WTC11 (cell line): ENCODE measurements at regions not wholly inside any gene's neighbourhood (a gene's known extent, or its start where the extent isn't known, plus 50 kb on each side); places are given as distances from the start of the nearest gene placed in this dataset.
"Not testable (repeated sequence)": the region's sequence is repeated elsewhere in the genome, so short reads cannot be mapped to it uniquely, and the experiment has no call there.

Experiments
- ATAC-seq: fragments of 200-7000 bp; cut with Tn5 transposase; 2 replicates; pipeline ENCODE4 v1.10.0; 2021; ENCODE audit warnings: mild to moderate bottlenecking, moderate library complexity
- CTCF ChIA-PET: fragments of 300-600 bp; sonication (Branson Sonifier 250); formaldehyde crosslinking; loops from one replicate; lab custom pipeline; 2021; ENCODE audit warnings: antibody characterized with exemption; lab: Charles Lee
- POLR2A ChIA-PET: fragments of 350-600 bp; sonication (Branson Sonifier 250); formaldehyde crosslinking; loops from one replicate; lab custom pipeline; 2021; ENCODE audit warnings: antibody characterized with exemption; lab: Charles Lee
- DNase-seq: peaks from one replicate; pipeline ENCODE4 v3.0.0; 2021; ENCODE audit warnings: low spot score
- H3K27ac Mint-ChIP-seq: 2 replicates; pipeline ENCODE4 v1.8.0; 2021; ENCODE audit warnings: mixed read lengths
- H3K27me3 Mint-ChIP-seq: 2 replicates; pipeline ENCODE4 v1.8.0; 2021; ENCODE audit warnings: low read depth, mild to moderate bottlenecking, moderate library complexity, mixed read lengths
- H3K36me3 Mint-ChIP-seq: 2 replicates; pipeline ENCODE4 v1.8.0; 2021; ENCODE audit warnings: mixed read lengths
- H3K4me1 Mint-ChIP-seq: 2 replicates; pipeline ENCODE4 v1.8.0; 2022; ENCODE audit warnings: mixed read lengths
- H3K4me3 Mint-ChIP-seq: 2 replicates; pipeline ENCODE4 v1.8.0; 2021; ENCODE audit warnings: mild to moderate bottlenecking, moderate library complexity, mixed read lengths
- H3K9me3 Mint-ChIP-seq: 2 replicates; pipeline ENCODE4 v1.8.0; 2021; ENCODE audit warnings: mixed read lengths
- FOXK1 ChIP-seq: sonication (generic); formaldehyde crosslinking; IDR thresholded peaks from 2 replicates; pipeline ENCODE4 v1.8.0; 2022; ENCODE audit warnings: mild to moderate bottlenecking, moderate library complexity, missing genetic modification reagents
- GTF2I ChIP-seq: fragments of 250-450 bp; sonication (Bioruptor Pico); conservative IDR thresholded peaks from 2 replicates; pipeline ENCODE4 v1.4.0; 2021; ENCODE audit warnings: mild to moderate bottlenecking
- JAZF1 ChIP-seq: fragments of 250-450 bp; sonication (Bioruptor Pico); IDR thresholded peaks from 2 replicates; pipeline ENCODE4 v1.9.0; 2021; ENCODE audit warnings: moderate library complexity, mild to moderate bottlenecking, inconsistent platforms
- NFE2L1 ChIP-seq: sonication (generic); formaldehyde crosslinking; IDR thresholded peaks from 2 replicates; pipeline ENCODE4 v1.8.1; 2023; ENCODE audit warnings: missing genetic modification reagents
- NR2C2 ChIP-seq: sonication (generic); formaldehyde crosslinking; IDR thresholded peaks from 2 replicates; pipeline ENCODE4 v1.8.0; 2022; ENCODE audit warnings: mild to moderate bottlenecking, missing genetic modification reagents
- PRRX2 ChIP-seq: fragments of 250-450 bp; sonication (Bioruptor Pico); IDR thresholded peaks from 2 replicates; pipeline ENCODE4 v1.8.0; 2021; ENCODE audit warnings: mild to moderate bottlenecking
- TEAD1 ChIP-seq: sonication (generic); formaldehyde crosslinking; IDR thresholded peaks from 2 replicates; pipeline ENCODE4 v1.8.0; 2022; ENCODE audit warnings: mild to moderate bottlenecking, missing genetic modification reagents
- ZBTB21 ChIP-seq: sonication (generic); formaldehyde crosslinking; IDR thresholded peaks from 2 replicates; pipeline ENCODE4 v1.8.1; 2023; ENCODE audit warnings: mild to moderate bottlenecking, missing genetic modification reagents, borderline replicate concordance
- ZNF396 ChIP-seq: fragments of 250-450 bp; sonication (Bioruptor Pico); IDR thresholded peaks from 2 replicates; pipeline ENCODE4 v1.8.0; 2021; ENCODE audit warnings: mild to moderate bottlenecking, moderate library complexity, borderline replicate concordance
- ZNF416 ChIP-seq: fragments of 250-450 bp; sonication (Bioruptor Pico); IDR thresholded peaks from 2 replicates; pipeline ENCODE4 v1.9.0; 2021; ENCODE audit warnings: mild to moderate bottlenecking, inconsistent platforms
- TF ChIP-seq, protein P1 (sequence below): fragments of 250-450 bp; sonication (Bioruptor Pico); conservative IDR thresholded peaks from 2 replicates; pipeline ENCODE4 v1.9.0; 2021; ENCODE audit warnings: mild to moderate bottlenecking
- TF ChIP-seq, protein P2 (sequence below): sonication (generic); formaldehyde crosslinking; IDR thresholded peaks from 2 replicates; pipeline ENCODE4 v1.8.1; 2023; ENCODE audit warnings: mild to moderate bottlenecking, missing genetic modification reagents, borderline replicate concordance
- TF ChIP-seq, protein P3 (sequence below): fragments of 250-450 bp; sonication (Bioruptor Pico); IDR thresholded peaks from 2 replicates; pipeline ENCODE4 v1.9.0; 2021; ENCODE audit warnings: mild to moderate bottlenecking, borderline replicate concordance
- TF ChIP-seq, protein P4 (sequence below): fragments of 250-450 bp; sonication (Bioruptor Pico); IDR thresholded peaks from 2 replicates; pipeline ENCODE4 v1.9.0; 2021; ENCODE audit warnings: mild to moderate bottlenecking
- TF ChIP-seq, protein P5 (sequence below): sonication (generic); formaldehyde crosslinking; IDR thresholded peaks from 2 replicates; pipeline ENCODE4 v1.8.1; 2022; ENCODE audit warnings: mild to moderate bottlenecking, missing genetic modification reagents, moderate library complexity, borderline replicate concordance
- TF ChIP-seq, protein P6 (sequence below): sonication (generic); formaldehyde crosslinking; IDR thresholded peaks from 2 replicates; pipeline ENCODE4 v1.8.0; 2022; ENCODE audit warnings: mild to moderate bottlenecking, missing genetic modification reagents
- TF ChIP-seq, protein P7 (sequence below): fragments of 250-450 bp; sonication (Bioruptor Pico); IDR thresholded peaks from 2 replicates; pipeline ENCODE4 v1.9.0; 2021; ENCODE audit warnings: moderate library complexity, mild to moderate bottlenecking, inconsistent platforms, borderline replicate concordance

DNA sequence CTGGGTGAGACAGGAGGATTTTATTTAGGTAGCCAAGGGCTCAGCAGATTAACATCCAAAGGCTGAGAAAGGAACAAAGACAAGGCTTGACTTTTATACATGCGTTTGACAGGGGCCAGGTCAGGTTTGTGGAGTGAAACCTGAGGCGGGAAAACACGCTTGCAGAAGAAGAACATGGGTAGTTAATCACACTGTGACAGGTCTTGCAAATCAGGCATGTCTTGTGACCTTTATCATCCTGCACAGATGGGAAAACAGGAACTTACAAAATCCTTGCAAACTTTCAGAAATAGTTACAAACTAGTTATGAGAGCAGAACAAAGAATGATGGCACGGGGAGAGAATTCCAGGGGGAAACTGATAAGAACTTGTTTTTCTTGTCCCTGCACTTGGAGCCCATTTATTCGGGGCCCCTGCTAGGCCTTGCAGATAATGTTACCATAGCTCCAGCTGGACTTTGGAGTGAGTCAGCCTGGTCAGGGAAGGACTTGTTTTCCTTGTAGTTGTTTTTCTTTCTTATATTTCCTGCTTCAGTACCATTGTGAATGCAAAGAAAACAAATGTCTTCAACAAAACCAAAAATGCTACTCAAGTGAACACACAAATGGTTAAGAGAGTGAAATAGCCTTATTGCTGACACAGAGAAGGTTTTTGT is 965.9 kb upstream of the ROBO1 start:
- no peaks in the 10 kb centered on the region for H3K27me3 Mint-ChIP-seq
- DNase-seq: no peak
- no peak for TF ChIP-seq NR2C2
- TF ChIP-seq, protein P1, sequence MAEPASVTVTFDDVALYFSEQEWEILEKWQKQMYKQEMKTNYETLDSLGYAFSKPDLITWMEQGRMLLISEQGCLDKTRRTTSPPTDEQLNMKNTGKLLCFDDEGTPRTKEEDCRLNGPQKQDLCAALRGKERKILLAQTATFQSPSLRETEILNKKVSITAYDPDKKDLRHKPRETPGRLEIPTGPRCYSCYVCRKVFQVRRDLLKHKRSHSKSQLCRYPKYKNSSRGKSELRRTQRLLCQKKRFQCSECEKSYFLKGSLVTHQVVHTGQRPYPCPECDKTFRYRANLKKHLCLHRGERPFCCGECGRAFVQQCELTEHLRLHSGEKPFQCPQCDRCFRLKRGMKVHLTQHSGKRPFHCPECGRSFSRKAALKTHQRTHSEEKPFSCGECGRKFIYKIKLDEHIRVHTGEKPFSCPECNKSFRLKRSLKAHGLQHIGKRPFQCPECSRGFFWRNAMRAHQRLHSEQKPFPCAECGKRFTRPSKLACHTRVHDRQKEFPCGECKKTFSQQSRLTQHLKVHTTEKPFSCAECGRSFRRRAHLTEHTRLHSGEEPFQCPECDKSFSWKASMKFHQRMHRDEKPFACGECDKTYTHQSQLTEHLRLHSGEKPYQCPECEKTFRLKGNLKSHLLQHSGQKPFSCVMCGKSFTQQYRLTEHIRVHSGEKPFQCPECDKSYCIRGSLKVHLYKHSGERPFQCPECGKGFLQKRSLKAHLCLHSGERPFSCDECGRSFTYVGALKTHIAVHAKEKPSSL (CRISPR knock-in tag): no peak
- no peak for TF ChIP-seq PRRX2 (CRISPR knock-in tag)
- TF ChIP-seq NFE2L1 (CRISPR knock-in tag): no peak
- no peak for TF ChIP-seq TEAD1 (CRISPR knock-in tag)
- TF ChIP-seq ZBTB21 (CRISPR knock-in tag): no peak
- no peak for TF ChIP-seq FOXK1 (CRISPR knock-in tag)
- TF ChIP-seq ZNF416 (CRISPR knock-in tag): no peak
- TF ChIP-seq, protein P2, sequence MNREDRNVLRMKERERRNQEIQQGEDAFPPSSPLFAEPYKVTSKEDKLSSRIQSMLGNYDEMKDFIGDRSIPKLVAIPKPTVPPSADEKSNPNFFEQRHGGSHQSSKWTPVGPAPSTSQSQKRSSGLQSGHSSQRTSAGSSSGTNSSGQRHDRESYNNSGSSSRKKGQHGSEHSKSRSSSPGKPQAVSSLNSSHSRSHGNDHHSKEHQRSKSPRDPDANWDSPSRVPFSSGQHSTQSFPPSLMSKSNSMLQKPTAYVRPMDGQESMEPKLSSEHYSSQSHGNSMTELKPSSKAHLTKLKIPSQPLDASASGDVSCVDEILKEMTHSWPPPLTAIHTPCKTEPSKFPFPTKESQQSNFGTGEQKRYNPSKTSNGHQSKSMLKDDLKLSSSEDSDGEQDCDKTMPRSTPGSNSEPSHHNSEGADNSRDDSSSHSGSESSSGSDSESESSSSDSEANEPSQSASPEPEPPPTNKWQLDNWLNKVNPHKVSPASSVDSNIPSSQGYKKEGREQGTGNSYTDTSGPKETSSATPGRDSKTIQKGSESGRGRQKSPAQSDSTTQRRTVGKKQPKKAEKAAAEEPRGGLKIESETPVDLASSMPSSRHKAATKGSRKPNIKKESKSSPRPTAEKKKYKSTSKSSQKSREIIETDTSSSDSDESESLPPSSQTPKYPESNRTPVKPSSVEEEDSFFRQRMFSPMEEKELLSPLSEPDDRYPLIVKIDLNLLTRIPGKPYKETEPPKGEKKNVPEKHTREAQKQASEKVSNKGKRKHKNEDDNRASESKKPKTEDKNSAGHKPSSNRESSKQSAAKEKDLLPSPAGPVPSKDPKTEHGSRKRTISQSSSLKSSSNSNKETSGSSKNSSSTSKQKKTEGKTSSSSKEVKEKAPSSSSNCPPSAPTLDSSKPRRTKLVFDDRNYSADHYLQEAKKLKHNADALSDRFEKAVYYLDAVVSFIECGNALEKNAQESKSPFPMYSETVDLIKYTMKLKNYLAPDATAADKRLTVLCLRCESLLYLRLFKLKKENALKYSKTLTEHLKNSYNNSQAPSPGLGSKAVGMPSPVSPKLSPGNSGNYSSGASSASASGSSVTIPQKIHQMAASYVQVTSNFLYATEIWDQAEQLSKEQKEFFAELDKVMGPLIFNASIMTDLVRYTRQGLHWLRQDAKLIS (CRISPR knock-in tag): no peak
- no peak for TF ChIP-seq ZNF396 (CRISPR knock-in tag)
- TF ChIP-seq, protein P3, sequence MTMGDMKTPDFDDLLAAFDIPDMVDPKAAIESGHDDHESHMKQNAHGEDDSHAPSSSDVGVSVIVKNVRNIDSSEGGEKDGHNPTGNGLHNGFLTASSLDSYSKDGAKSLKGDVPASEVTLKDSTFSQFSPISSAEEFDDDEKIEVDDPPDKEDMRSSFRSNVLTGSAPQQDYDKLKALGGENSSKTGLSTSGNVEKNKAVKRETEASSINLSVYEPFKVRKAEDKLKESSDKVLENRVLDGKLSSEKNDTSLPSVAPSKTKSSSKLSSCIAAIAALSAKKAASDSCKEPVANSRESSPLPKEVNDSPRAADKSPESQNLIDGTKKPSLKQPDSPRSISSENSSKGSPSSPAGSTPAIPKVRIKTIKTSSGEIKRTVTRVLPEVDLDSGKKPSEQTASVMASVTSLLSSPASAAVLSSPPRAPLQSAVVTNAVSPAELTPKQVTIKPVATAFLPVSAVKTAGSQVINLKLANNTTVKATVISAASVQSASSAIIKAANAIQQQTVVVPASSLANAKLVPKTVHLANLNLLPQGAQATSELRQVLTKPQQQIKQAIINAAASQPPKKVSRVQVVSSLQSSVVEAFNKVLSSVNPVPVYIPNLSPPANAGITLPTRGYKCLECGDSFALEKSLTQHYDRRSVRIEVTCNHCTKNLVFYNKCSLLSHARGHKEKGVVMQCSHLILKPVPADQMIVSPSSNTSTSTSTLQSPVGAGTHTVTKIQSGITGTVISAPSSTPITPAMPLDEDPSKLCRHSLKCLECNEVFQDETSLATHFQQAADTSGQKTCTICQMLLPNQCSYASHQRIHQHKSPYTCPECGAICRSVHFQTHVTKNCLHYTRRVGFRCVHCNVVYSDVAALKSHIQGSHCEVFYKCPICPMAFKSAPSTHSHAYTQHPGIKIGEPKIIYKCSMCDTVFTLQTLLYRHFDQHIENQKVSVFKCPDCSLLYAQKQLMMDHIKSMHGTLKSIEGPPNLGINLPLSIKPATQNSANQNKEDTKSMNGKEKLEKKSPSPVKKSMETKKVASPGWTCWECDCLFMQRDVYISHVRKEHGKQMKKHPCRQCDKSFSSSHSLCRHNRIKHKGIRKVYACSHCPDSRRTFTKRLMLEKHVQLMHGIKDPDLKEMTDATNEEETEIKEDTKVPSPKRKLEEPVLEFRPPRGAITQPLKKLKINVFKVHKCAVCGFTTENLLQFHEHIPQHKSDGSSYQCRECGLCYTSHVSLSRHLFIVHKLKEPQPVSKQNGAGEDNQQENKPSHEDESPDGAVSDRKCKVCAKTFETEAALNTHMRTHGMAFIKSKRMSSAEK (CRISPR knock-in tag): no peak
- TF ChIP-seq JAZF1 (CRISPR knock-in tag): no peak
- TF ChIP-seq, protein P4, sequence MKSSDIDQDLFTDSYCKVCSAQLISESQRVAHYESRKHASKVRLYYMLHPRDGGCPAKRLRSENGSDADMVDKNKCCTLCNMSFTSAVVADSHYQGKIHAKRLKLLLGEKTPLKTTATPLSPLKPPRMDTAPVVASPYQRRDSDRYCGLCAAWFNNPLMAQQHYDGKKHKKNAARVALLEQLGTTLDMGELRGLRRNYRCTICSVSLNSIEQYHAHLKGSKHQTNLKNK (CRISPR knock-in tag): no peak
- TF ChIP-seq, protein P5, sequence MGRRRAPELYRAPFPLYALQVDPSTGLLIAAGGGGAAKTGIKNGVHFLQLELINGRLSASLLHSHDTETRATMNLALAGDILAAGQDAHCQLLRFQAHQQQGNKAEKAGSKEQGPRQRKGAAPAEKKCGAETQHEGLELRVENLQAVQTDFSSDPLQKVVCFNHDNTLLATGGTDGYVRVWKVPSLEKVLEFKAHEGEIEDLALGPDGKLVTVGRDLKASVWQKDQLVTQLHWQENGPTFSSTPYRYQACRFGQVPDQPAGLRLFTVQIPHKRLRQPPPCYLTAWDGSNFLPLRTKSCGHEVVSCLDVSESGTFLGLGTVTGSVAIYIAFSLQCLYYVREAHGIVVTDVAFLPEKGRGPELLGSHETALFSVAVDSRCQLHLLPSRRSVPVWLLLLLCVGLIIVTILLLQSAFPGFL (CRISPR knock-in tag): no peak
- TF ChIP-seq, protein P6, sequence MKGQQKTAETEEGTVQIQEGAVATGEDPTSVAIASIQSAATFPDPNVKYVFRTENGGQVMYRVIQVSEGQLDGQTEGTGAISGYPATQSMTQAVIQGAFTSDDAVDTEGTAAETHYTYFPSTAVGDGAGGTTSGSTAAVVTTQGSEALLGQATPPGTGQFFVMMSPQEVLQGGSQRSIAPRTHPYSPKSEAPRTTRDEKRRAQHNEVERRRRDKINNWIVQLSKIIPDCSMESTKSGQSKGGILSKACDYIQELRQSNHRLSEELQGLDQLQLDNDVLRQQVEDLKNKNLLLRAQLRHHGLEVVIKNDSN (CRISPR knock-in tag): no peak
- TF ChIP-seq, protein P7, sequence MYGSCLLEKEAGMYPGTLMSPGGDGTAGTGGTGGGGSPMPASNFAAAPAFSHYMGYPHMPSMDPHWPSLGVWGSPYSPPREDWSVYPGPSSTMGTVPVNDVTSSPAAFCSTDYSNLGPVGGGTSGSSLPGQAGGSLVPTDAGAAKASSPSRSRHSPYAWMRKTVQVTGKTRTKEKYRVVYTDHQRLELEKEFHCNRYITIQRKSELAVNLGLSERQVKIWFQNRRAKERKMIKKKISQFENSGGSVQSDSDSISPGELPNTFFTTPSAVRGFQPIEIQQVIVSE (CRISPR knock-in tag): no peak
- TF ChIP-seq GTF2I (CRISPR knock-in tag): no peak
- peaks cover 17% of the 10 kb centered on the region for H3K9me3 Mint-ChIP-seq
- POLR2A ChIA-PET: no interaction called here
- CTCF ChIA-PET: no interaction called here
- no peak overlapping the region for H3K4me3 Mint-ChIP-seq
- H3K36me3 Mint-ChIP-seq: peaks cover 3% of the 10 kb centered on the region; the same call in 1 of the 2 replicates
- H3K27ac Mint-ChIP-seq: no peak overlapping the region
- H3K4me1 Mint-ChIP-seq: peaks cover 4% of the 10 kb centered on the region; the same call in 1 of the 2 replicates
- ATAC-seq: no peak

DNA sequence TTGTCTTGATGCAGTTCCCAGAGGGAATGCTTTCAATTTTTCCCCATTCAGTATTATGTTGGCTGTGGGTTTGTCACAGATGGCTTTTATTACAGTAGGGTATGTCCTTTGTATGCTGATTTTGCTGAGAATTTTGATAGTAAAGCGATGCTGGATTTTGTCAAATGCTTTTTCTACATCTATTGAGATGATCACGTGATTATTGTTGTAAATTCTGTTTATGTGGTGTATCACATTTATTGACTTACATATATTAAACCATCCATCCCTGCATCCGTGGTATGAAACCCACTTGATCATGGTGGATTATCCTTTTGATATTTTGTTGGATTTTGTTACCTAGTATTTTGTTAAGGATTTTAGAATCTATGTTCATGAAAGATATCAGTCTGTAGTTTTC is 959.8 kb upstream of the ROBO1 start:
- H3K4me1 Mint-ChIP-seq: peaks cover 14% of the 10 kb centered on the region
- H3K27ac Mint-ChIP-seq, POLR2A ChIA-PET, H3K9me3 Mint-ChIP-seq, CTCF ChIA-PET, DNase-seq, H3K27me3 Mint-ChIP-seq, ATAC-seq, H3K36me3 Mint-ChIP-seq, H3K4me3 Mint-ChIP-seq: not testable (repeated sequence)

DNA sequence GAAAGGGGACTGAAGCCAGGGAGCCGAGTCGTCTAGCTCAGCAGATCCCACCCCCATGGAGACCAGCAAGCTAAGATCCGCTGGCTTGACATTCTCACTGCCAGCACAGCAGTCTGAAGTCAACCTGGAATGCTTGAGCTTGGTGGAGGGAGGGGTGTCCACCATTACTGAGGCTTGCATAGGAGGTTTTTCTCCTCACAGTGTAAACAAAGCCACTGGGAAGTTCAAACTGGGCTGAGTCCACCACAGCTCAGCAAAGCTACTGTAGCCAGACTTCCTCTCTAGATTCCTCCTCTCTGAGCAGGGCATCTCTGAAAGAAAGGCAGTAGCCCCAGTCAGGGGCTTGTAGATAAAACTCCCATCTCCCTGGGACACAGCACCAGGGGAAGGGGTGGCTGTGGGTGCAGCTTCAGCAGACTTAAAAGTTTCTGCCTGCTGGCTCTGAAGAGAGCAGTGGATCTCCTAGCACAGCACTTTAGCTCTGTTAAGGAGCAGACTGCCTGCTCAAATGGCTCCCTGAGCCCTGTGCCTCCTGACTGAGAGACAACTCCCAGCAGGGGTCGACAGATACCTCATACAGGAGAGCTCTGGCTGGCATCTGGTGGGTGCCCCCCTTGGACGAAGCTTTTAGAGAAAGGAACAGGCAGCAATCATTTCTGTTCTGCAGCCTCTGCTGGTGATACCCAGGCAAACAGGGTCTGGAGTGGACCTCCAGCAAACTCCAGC is 942.0 kb upstream of the ROBO1 start:
- H3K4me3 Mint-ChIP-seq, DNase-seq, POLR2A ChIA-PET, ATAC-seq, H3K27ac Mint-ChIP-seq, H3K27me3 Mint-ChIP-seq, H3K4me1 Mint-ChIP-seq, CTCF ChIA-PET: not testable (repeated sequence)
- H3K36me3 Mint-ChIP-seq: peaks cover 27% of the 10 kb centered on the region
- peaks cover 37% of the 10 kb centered on the region for H3K9me3 Mint-ChIP-seq
